ENCODE measurements at regions not wholly inside any gene's neighbourhood (a gene's known extent, or its start where the extent isn't known, plus 50 kb on each side); places are given as distances from the start of the nearest gene placed in this dataset.
"Not testable (repeated sequence)": the region's sequence is repeated elsewhere in the genome, so short reads cannot be mapped to it uniquely, and the experiment has no call there.

DNA sequence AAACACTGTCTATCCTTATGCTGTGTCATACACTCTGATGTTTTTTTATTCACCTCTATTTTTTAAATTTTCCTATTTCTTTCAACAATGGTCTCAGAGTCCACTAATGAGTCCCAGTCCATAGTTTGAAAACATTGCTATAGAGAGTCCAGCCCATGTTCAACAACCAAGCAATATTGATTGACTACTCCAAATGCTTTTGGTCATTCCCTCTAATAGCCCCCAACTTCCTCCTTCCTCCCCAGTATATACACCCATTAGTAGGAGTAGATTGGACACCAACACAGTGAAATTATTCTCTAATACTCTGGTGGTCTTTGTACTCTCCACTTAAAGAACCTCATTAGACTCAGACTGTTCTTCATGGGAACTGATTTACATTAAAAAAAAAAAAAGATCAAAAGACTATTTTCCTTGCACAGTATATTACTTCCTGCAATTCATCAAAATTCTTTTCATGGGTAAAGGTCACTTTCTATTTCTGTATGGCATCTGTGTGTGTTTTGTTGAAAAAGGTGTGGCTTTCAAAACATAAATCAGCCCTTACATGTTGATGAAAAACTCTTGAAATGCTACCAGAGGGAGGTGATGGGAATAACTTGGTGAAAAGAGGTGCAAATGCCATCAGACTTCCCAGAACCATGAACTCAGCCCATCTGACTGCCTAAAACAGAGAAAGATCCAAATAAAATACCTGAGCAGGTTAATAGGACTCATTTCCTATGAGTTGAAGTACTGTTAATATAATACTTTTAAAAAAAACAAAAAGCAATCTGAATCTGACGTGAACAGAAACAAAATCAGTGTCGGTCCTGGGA, 250.3 kb upstream of the KLF3 start:
- no peak for ATAC-seq (ENCODE audit: low FRiP score)
- TF ChIP-seq, protein P1, sequence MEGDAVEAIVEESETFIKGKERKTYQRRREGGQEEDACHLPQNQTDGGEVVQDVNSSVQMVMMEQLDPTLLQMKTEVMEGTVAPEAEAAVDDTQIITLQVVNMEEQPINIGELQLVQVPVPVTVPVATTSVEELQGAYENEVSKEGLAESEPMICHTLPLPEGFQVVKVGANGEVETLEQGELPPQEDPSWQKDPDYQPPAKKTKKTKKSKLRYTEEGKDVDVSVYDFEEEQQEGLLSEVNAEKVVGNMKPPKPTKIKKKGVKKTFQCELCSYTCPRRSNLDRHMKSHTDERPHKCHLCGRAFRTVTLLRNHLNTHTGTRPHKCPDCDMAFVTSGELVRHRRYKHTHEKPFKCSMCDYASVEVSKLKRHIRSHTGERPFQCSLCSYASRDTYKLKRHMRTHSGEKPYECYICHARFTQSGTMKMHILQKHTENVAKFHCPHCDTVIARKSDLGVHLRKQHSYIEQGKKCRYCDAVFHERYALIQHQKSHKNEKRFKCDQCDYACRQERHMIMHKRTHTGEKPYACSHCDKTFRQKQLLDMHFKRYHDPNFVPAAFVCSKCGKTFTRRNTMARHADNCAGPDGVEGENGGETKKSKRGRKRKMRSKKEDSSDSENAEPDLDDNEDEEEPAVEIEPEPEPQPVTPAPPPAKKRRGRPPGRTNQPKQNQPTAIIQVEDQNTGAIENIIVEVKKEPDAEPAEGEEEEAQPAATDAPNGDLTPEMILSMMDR (IDR thresholded peaks at IDR 0.05): no peak
- DNase-seq (ENCODE audit: low spot score): no peak

DNA sequence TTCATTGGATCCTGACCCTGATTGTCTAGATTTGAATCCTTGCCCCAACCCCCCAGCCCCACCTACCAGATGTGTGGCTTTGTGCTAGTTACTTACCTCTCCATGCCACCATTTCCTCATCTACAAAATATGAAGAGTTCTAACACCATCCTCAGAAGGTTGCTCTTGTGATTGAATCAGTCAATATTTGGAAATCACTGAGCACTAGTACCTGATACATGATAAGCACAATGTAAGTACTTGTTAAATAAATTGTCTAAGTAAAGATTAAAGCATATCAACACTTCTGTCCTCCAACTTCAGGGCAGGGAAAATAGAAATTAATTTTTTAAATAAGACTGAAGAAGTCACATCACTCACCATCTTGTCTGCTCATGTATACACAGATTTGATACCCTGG, 249.6 kb upstream of the KLF3 start:
- ATAC-seq (ENCODE audit: low FRiP score): no peak
- TF ChIP-seq, protein P1 (IDR thresholded peaks at IDR 0.05): no peak
- no peak for DNase-seq (ENCODE audit: low spot score)

DNA sequence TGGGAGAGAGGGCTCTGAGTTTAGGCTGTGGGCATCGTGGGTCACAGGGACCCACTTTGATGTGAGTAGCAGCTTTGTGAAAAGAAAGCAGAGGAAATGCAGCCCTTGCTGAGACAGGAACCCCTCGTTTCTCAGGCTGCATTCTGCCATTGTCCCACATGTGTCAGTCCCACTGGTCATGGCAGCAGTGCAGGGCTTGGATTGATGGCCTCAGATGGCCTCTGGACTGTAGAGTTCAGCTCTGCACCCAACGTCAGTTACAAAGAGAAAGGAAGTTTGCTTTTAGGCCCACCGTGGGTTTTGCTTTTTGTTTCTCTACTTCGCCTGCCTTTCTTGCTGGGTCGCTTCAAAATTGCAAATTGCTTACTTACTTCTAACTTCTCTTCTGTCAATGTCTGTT, 248.3 kb upstream of the KLF3 start:
- ATAC-seq (ENCODE audit: low FRiP score) (no peak), DNase-seq (ENCODE audit: low spot score) (no peak)
- TF ChIP-seq, protein P1 (IDR thresholded peaks at IDR 0.05): no peak

DNA sequence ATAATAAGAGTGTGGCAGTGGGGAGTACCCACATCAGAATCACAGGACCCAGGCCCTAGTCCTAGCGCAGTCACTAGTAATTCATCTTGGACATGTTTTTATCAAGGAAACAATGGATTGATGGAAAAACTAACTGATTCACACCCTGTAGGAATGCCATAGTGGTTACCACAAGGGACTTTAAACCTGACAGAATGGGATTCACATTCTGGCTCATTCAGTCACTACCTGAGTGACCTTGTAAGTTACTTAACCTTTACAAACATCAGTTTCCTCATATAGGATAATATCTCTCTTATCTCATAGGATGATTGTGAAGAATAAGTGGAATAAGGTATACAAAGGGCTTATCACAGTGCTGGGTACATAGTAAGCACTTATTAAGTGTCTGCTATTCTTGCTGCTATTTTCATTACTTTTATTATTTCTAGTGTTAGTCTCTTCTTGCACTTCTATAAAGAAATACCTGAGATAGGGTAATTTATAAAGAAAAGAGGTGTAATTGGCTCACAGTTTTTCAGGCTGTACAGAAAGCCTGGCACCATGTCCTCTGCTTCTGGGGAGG, 247.5 kb upstream of the KLF3 start:
- DNase-seq (ENCODE audit: low spot score): no peak
- no peak for ATAC-seq (ENCODE audit: low FRiP score)
- TF ChIP-seq, protein P1 (IDR thresholded peaks at IDR 0.05): no peak

DNA sequence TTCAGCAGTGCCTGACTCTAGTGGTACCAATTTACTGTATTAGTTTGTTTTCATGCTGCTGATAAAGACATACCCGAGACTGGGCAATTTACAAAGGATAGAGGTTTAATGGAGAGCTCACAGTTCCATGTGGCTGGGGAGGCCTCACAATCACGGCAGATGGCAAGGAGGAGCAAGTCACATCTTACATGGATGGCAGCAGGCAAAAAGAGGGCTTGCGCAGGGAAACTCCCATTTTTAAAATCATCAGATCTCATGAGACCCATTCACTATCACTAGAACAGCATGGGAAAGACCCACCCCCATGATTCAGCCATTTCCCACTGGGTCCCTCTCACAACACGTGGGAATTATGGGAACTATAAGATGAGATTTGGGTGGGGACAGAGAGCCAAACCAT, 243.7 kb upstream of the KLF3 start:
- DNase-seq (ENCODE audit: low spot score); ATAC-seq (ENCODE audit: low FRiP score): not testable (repeated sequence)

DNA sequence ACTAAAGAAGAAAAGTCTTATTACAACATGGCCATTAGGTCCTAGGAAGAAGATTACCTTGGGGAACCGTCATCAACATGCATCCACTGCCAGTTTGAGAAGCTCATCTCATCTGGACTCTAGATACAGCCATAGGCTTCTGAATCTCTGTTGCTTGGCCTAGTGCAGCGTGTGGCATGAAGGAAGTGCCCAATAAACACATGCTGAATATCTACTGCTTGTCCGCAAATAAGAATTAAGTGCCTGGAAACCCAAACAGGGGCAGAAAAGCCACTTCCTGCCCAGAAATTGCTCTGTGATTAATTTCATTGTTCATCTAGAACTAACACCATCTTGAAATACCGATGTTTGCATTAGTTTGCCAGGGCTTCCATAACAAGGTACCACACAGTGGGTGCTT, 241.1 kb upstream of the KLF3 start:
- ATAC-seq (ENCODE audit: low FRiP score): no peak
- TF ChIP-seq, protein P1 (IDR thresholded peaks at IDR 0.05): no peak
- no peak for DNase-seq (ENCODE audit: low spot score)

DNA sequence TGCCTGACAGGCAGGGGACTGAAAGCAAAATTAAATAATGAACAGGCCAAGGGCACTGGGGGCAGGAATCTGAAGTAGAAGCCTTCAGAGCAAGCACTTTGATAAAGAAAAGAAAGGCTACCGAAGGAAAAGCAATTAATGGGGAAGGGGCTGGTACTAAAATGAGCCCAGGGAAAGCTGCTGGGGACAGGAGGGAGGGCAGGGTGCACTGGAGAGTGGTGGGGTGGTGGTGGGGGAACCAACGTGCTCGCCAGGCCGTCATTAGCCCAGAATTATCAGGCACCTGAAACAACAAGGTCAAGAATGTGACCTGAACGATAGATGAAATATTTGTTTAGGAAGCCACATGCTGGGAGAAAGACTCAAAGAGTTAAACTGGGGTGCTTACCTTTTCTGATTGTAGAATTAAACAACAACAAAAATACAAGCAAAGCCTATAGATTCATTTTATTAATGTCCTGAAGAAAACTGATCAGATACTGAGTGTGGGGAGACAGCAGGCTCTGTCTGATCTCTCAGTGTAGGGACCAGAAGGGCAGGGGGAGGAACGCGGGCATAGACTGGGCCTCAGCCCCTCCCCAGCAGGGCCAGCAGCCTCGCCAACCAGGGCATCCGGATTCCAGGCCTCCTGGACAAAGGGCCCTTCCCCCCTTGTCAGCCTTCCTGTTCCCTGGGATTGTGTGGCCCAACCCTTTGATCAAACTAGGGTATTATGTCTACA, 239.7 kb upstream of the KLF3 start:
- no peak for ATAC-seq (ENCODE audit: low FRiP score)
- DNase-seq (ENCODE audit: low spot score): no peak
- TF ChIP-seq, protein P1 (IDR thresholded peaks at IDR 0.05): no peak
